Fibroblast of lung (primary cell): ENCODE measurements at regions not wholly inside any gene's neighbourhood (a gene's known extent, or its start where the extent isn't known, plus 50 kb on each side); places are given as distances from the start of the nearest gene placed in this dataset.

ENCODE experiments used
- DNase-seq, 2 donors: peaks; one replicate each; pipeline versions ENCODE4 v3.0.0 to v3.0.0-alpha.2; 2010; ENCODE audit warnings: low read depth in 2 of 2
- H2AFZ ChIP-seq: 2 replicates; pipeline ENCODE4 v1.5.1; 2012; ENCODE audit warnings: low read length, control low read depth, inconsistent platforms
- H3K27ac ChIP-seq: 2 replicates; pipeline ENCODE4 v1.5.1; 2011; ENCODE audit warnings: low read length, control low read depth; ENCODE audit not compliant: insufficient read depth
- H3K27me3 ChIP-seq: 2 replicates; pipeline ENCODE4 v1.5.1; 2011; ENCODE audit warnings: mild to moderate bottlenecking, low read length; ENCODE audit not compliant: control insufficient read depth, insufficient read depth
- H3K36me3 ChIP-seq: 2 replicates; pipeline ENCODE4 v1.5.1; 2011; ENCODE audit warnings: low read length; ENCODE audit not compliant: control insufficient read depth, insufficient read depth
- H3K4me1 ChIP-seq: 2 replicates; pipeline ENCODE4 v1.5.1; 2011; ENCODE audit warnings: low read length; ENCODE audit not compliant: control insufficient read depth, insufficient read depth; ENCODE audit errors: extremely low read depth
- H3K4me2 ChIP-seq: 2 replicates; pipeline ENCODE4 v1.5.1; 2011; ENCODE audit warnings: low read length, control low read depth; ENCODE audit not compliant: insufficient read depth; ENCODE audit errors: extremely low read depth
- H3K4me3 ChIP-seq, 4 experiments: fragments of 200-600 bp in 1 of 4; sonication (generic) in 1 of 4; replicated peaks in 1 of 4; 2 replicates each; pipeline ENCODE4 v1.5.1; 2011 to 2016; ENCODE audit warnings: low read length in 4 of 4, low read depth in 3 of 4, mild to moderate bottlenecking in 3 of 4, control low read depth in 2 of 4, inconsistent platforms in 1 of 4, mixed read lengths in 1 of 4; ENCODE audit not compliant: insufficient read depth in 1 of 4; ENCODE audit errors: control extremely low read depth in 1 of 4
- H3K79me2 ChIP-seq: 2 replicates; pipeline ENCODE4 v1.5.1; 2012; ENCODE audit warnings: mild to moderate bottlenecking, low read length, inconsistent platforms; ENCODE audit not compliant: control insufficient read depth, insufficient read depth
- H3K9ac ChIP-seq: 2 replicates; pipeline ENCODE4 v1.5.1; 2011; ENCODE audit warnings: mild to moderate bottlenecking, low read length, control low read depth; ENCODE audit not compliant: insufficient read depth
- H3K9me3 ChIP-seq: 2 replicates; pipeline ENCODE4 v1.5.1; 2012; ENCODE audit warnings: low read depth, low read length; ENCODE audit not compliant: control insufficient read depth, insufficient read depth
- H4K20me1 ChIP-seq: 2 replicates; pipeline ENCODE4 v1.5.1; 2011; ENCODE audit warnings: low read length; ENCODE audit not compliant: control insufficient read depth, insufficient read depth; ENCODE audit errors: extremely low read depth
- CTCF ChIP-seq, 2 donors: IDR thresholded peaks in 1 of 2; conservative IDR thresholded peaks in 1 of 2; 1 replicate in 1 of 2; 2 replicates in 1 of 2; pipeline ENCODE4 v1.5.1; 2011 to 2012; ENCODE audit warnings: low read length in 2 of 2, control low read depth in 1 of 2, inconsistent platforms in 1 of 2, low read depth in 1 of 2, mild to moderate bottlenecking in 1 of 2
- EZH2 ChIP-seq: IDR thresholded peaks from 2 replicates; pipeline ENCODE4 v1.5.1; 2012; ENCODE audit warnings: low read length, control low read depth, mild to moderate bottlenecking; ENCODE audit errors: missing control alignments

- no peaks in the 10 kb centered on the region for H3K27me3 ChIP-seq
- no peak overlapping the region for H3K27ac ChIP-seq
- no peak overlapping the region for H2AFZ ChIP-seq
- DNase-seq, result peak in 1 of 2 donors; percentile 23
- H3K4me3 ChIP-seq, result no peak overlapping the region
- no peak overlapping the region for H3K4me2 ChIP-seq
- H3K9me3 ChIP-seq, result no peaks in the 10 kb centered on the region
- H3K36me3 ChIP-seq, result no peaks in the 10 kb centered on the region
- no peaks in the 10 kb centered on the region for H3K79me2 ChIP-seq
- H3K4me1 ChIP-seq, result no peaks in the 10 kb centered on the region
- TF ChIP-seq CTCF (conservative IDR thresholded peaks at IDR 0.05 in 1 of 2, IDR thresholded peaks at IDR 0.05 in 1 of 2; ENCODE audit: low read depth in 1 of 2, low read length in 2 of 2), result no peak
- H3K9ac ChIP-seq, result no peak overlapping the region
- H4K20me1 ChIP-seq, result no peaks in the 10 kb centered on the region
These were observed 116.6 kb upstream of the IQSEC1 start for GRCh38 chr3:13189639-13190377.

GRCh38 chr3:13188975-13189374 is 115.7 kb upstream of the IQSEC1 start:
- DNase-seq, result no peak
- no peak overlapping the region for H3K4me3 ChIP-seq
- H3K27me3 ChIP-seq, result no peaks in the 10 kb centered on the region
- TF ChIP-seq EZH2 (no peak), CTCF (conservative IDR thresholded peaks at IDR 0.05 in 1 of 2, IDR thresholded peaks at IDR 0.05 in 1 of 2; ENCODE audit: low read depth in 1 of 2, low read length in 2 of 2) (no peak)
- H3K9ac ChIP-seq, result no peak overlapping the region
- H3K36me3 ChIP-seq, result no peaks in the 10 kb centered on the region
- H2AFZ ChIP-seq, result no peak overlapping the region
- H4K20me1 ChIP-seq, result no peaks in the 10 kb centered on the region
- H3K9me3 ChIP-seq, result no peaks in the 10 kb centered on the region
- no peaks in the 10 kb centered on the region for H3K79me2 ChIP-seq
- no peaks in the 10 kb centered on the region for H3K4me1 ChIP-seq
- no peak overlapping the region for H3K27ac ChIP-seq
- no peak overlapping the region for H3K4me2 ChIP-seq

GRCh38 chr3:13188181-13188779 is 115.1 kb upstream of the IQSEC1 start:
- H3K4me2 ChIP-seq, result no peak overlapping the region
- H3K36me3 ChIP-seq, result no peaks in the 10 kb centered on the region
- no peak overlapping the region for H2AFZ ChIP-seq
- DNase-seq, result no peak
- no peaks in the 10 kb centered on the region for H3K79me2 ChIP-seq
- H4K20me1 ChIP-seq, result no peaks in the 10 kb centered on the region
- H3K27me3 ChIP-seq, result no peaks in the 10 kb centered on the region
- H3K4me1 ChIP-seq, result no peaks in the 10 kb centered on the region
- no peak overlapping the region for H3K9ac ChIP-seq
- TF ChIP-seq EZH2 (no peak), CTCF (conservative IDR thresholded peaks at IDR 0.05 in 1 of 2, IDR thresholded peaks at IDR 0.05 in 1 of 2; ENCODE audit: low read depth in 1 of 2, low read length in 2 of 2) (no peak)
- no peak overlapping the region for H3K4me3 ChIP-seq
- H3K27ac ChIP-seq, result no peak overlapping the region
- no peaks in the 10 kb centered on the region for H3K9me3 ChIP-seq
